ENCODE measurements at regions not wholly inside any gene's neighbourhood (a gene's known extent, or its start where the extent isn't known, plus 50 kb on each side); places are given as distances from the start of the nearest gene placed in this dataset.

DNA sequence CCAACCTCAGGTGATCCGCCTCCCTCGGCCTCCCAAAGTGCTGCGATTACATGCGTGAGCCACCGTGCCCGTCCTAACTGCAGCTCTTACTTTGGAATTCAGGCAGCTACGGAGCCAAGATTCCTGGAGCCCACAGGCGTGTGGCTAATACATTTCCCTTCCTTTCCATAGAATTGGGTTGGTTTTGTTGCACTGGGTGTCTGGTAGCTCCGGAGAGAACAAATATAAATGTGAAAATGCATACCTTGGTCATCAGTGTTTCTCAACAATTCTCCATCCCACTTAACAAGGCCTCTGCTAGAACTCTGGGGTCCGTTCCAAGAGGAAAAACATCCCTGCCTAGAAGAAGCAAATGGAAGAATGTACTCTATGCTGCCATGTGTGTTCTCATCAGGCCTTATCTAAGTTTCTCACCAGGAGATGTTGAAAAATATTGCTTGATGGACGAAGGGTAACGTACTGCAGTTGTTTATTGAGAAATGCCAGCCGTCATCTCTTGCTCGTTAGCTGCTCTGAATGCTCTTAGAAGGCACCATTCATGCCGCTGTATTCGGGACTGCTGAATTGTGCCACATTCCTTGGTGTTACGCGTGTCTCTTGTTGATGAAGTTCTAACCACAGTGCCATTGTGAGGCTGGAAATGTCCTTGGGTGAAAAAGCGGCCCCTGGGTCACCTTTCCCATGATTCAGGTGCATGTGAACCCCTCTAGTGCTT lies 50.5 kb upstream of the CD99 start:
- DNase-seq (ENCODE audit: low read depth, low spot score) (no peak), FAIRE-seq (no peak), ATAC-seq (no peak)
- Histone ChIP-seq H2AFZ (ENCODE audit: control insufficient read depth, low read depth, low read length) (no peak overlapping the region), H3K79me2 (ENCODE audit: control insufficient read depth, insufficient read depth, low read length) (no peaks in the 10 kb centered on the region), H4K20me1 (ENCODE audit: control insufficient read depth, insufficient read depth) (no peaks in the 10 kb centered on the region), H3K9ac (ENCODE audit: control insufficient read depth, insufficient read depth, low read length) (no peak overlapping the region), H3K36me3 (ENCODE audit: control insufficient read depth in 2 of 2, insufficient read depth in 2 of 2, low read length in 1 of 2) (no peaks in the 10 kb centered on the region; a peak in 1 of 4 replicates), H3K4me3 (no peak overlapping the region), H3K9me3 (replicated peaks; ENCODE audit: control insufficient read depth, insufficient read depth, low read length) (no peaks in the 10 kb centered on the region), H3K4me2 (ENCODE audit: control insufficient read depth, insufficient read depth) (no peak overlapping the region), H3K4me1 (ENCODE audit: control insufficient read depth, insufficient read depth, low read length) (no peaks in the 10 kb centered on the region), H3K27me3 (replicated peaks in 1 of 2; ENCODE audit: control insufficient read depth in 2 of 2, insufficient read depth in 2 of 2, low read length in 1 of 2) (no peaks in the 10 kb centered on the region), H3K27ac (ENCODE audit: control insufficient read depth, insufficient read depth) (no peak overlapping the region)
- RAD21 ChIA-PET (ENCODE audit: unreplicated experiment): no interaction called here
- TF ChIP-seq ZZZ3 (IDR thresholded peaks at IDR 0.05; ENCODE audit: control insufficient read depth, insufficient read length, low read depth) (no peak), ZNF622 (IDR thresholded peaks at IDR 0.05) (no peak), PAX5 (IDR thresholded peaks at IDR 0.05; ENCODE audit: borderline replicate concordance, low read depth, low read length) (no peak), TBL1XR1 (IDR thresholded peaks at IDR 0.05; ENCODE audit: low read depth, low read length) (no peak), ZSCAN29 (IDR thresholded peaks at IDR 0.05) (no peak), ZNF274 (IDR thresholded peaks at IDR 0.05; ENCODE audit: insufficient read depth, insufficient read length) (no peak)
- BruUV-seq (replicated peaks): no TSS peak
- CTCF ChIA-PET: no interaction called here
- POLR2A ChIA-PET: no interaction called here
- intact Hi-C loops (cut with micrococcal nuclease; ENCODE audit: unreplicated experiment) (no loop called here), in situ Hi-C loops (cut with MboI) (loop anchor here (5.0 kb wide), 1 partner anchor 177 kb away; no protein-coding TSS in a partner anchor)
- SMC1A ChIA-PET (ENCODE audit: uncharacterized antibody, unreplicated experiment): no interaction called here
- 92% methylated on average over 19 of the region's 19 CpGs for WGBS (ENCODE audit: insufficient coverage, insufficient replicate concordance, low lambda C conversion rate, missing lambda C conversion rate)

DNA sequence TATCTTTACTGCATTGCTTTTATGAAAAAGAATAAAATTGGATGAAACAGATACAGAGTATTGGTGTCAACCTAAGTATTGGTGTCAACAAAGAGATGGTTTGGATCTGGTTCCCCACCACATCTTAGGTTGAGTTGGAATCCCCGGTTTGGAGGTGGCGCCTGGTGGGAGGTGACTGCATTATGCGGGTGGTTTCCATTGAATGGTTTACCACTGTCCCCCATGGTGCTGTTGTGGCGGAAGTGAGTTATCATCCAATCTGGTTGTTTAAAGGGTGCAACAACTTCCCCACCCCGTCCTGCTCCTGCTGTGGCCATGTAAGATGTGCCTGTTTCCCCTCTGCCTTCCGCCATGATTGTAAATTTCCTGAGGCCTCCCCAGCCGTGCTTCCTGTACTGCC lies 52.8 kb upstream of the CD99 start:
- intact Hi-C loops (cut with micrococcal nuclease; ENCODE audit: unreplicated experiment) (no loop called here), in situ Hi-C loops (cut with MboI) (no loop called here)
- ChIA-PET CTCF (no interaction called here), POLR2A (no interaction called here), RAD21 (ENCODE audit: unreplicated experiment) (no interaction called here), SMC1A (ENCODE audit: uncharacterized antibody, unreplicated experiment) (no interaction called here)
- TF ChIP-seq NFXL1 (IDR thresholded peaks at IDR 0.05; ENCODE audit: borderline replicate concordance) (no peak), ZBTB33 (IDR thresholded peaks at IDR 0.05) (peak; percentile 20; the same call in 1 of the 2 replicates), RUNX3 (IDR thresholded peaks at IDR 0.05; ENCODE audit: low read length) (peak; percentile 35; the same call in 1 of the 2 replicates), POLR2A (IDR thresholded peaks at IDR 0.05; ENCODE audit: low read depth, low read length) (no peak)
- H3K4me1 ChIP-seq (ENCODE audit: control insufficient read depth, insufficient read depth, low read length): no peaks in the 10 kb centered on the region
- no peak for FAIRE-seq
- no peak overlapping the region for H3K9ac ChIP-seq (ENCODE audit: control insufficient read depth, insufficient read depth, low read length)
- no peaks in the 10 kb centered on the region; a peak in 1 of 4 replicates for H3K36me3 ChIP-seq (ENCODE audit: control insufficient read depth in 2 of 2, insufficient read depth in 2 of 2, low read length in 1 of 2)
- BruUV-seq (replicated peaks): no TSS peak
- H3K79me2 ChIP-seq (ENCODE audit: control insufficient read depth, insufficient read depth, low read length): no peaks in the 10 kb centered on the region
- no peak for ATAC-seq
- H3K27me3 ChIP-seq (replicated peaks in 1 of 2; ENCODE audit: control insufficient read depth in 2 of 2, insufficient read depth in 2 of 2, low read length in 1 of 2): no peaks in the 10 kb centered on the region
- no peaks in the 10 kb centered on the region for H4K20me1 ChIP-seq (ENCODE audit: control insufficient read depth, insufficient read depth)
- no peak overlapping the region for H2AFZ ChIP-seq (ENCODE audit: control insufficient read depth, low read depth, low read length)
- no peak overlapping the region for H3K4me2 ChIP-seq (ENCODE audit: control insufficient read depth, insufficient read depth)
- no peak for DNase-seq (ENCODE audit: low read depth, low spot score)
- 55% methylated on average over 7 of the region's 7 CpGs for WGBS (ENCODE audit: insufficient coverage, insufficient replicate concordance, low lambda C conversion rate, missing lambda C conversion rate)
- H3K9me3 ChIP-seq (replicated peaks; ENCODE audit: control insufficient read depth, insufficient read depth, low read length): no peaks in the 10 kb centered on the region
- no peak overlapping the region for H3K27ac ChIP-seq (ENCODE audit: control insufficient read depth, insufficient read depth)
- no peak overlapping the region for H3K4me3 ChIP-seq

Measured in GM12878 (cell line).